NOMO-1 treated with DMSO at 0.1 percent for 48 hours (cell line): ENCODE measurements at regions not wholly inside any gene's neighbourhood (a gene's known extent, or its start where the extent isn't known, plus 50 kb on each side); places are given as distances from the start of the nearest gene placed in this dataset.

Experiments
- DNase-seq: peaks from one replicate; lab custom pipeline; 2025; ENCODE audit not compliant: unreplicated experiment; lab: John Stamatoyannopoulos, UW

DNA sequence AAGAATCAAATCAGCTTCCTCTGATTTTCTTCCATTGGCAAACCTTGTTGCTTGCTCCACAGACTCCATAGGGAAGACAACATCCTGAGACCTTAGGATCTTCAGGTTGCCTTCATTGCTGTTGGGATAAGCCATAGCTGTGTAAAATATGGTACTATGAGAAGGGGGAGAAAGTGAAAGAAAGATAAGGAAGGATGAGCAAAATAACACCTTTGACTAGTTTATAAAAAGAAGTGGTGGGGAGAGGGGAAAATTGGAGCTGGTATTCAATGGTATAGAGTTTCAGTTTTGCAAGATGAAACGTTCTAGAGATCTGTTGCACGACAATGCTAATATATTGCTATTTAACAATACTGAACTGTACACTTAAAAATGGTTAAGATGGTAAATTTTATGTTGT is 180.4 kb upstream of the PHYHIPL start:
- DNase-seq: no peak

GRCh38 chr10:58996866-58997265 is 179.6 kb upstream of the PHYHIPL start:
- no peak for DNase-seq

- DNase-seq: no peak
Observed at GRCh38 chr10:58998924-58999713, 177.3 kb upstream of the PHYHIPL start.

DNA sequence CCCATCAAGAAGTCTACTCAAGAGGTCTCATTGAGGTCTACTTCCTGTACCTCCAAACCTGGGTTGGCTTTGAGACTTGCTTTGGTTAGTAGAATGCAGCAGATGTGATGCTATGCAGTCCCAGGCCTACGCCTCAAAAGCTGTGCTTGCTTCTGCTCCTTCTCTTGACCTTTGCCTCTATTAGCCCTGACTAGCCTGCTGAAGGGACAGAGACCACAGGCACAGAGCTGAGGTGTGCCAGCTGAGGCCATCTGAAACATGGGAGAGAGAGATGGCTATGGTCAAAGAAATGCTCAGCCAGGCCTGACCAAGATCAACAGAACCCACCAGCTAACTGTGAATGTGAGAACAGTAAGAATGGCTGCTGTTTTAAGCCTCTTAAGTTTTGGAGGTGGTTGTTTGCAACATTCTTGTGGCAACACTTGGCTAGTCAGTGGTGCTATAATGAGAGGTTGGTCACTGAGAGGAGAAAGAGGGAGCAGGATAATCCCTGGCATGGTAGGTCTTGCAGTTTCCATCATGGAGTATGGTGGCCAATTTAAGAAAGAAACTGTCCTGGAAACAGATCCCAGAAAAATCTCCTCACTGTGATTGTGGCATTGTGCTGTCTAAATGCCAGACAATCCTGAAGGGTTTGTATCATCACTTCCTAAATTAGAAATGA is 176.1 kb upstream of the PHYHIPL start:
- DNase-seq: no peak

DNA sequence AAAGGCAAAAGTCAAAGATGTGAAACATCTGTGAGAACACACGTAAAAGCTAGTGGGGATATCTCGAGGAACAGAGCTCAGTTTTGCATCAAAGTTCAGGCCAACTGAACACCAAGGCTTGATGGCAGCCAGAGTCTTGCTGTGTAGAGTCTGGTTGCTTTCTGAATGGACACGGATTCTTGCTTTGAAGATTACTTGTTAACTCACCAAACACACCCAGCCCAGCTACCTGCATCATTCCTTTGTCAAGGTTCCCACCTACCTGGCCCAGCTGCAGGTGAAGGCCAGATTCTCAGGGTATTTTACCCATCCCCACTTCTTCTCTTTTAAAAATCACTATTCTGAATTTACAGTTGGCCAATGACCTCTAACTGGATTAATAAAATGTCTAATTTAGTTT is 174.4 kb upstream of the PHYHIPL start:
- no peak for DNase-seq

DNA sequence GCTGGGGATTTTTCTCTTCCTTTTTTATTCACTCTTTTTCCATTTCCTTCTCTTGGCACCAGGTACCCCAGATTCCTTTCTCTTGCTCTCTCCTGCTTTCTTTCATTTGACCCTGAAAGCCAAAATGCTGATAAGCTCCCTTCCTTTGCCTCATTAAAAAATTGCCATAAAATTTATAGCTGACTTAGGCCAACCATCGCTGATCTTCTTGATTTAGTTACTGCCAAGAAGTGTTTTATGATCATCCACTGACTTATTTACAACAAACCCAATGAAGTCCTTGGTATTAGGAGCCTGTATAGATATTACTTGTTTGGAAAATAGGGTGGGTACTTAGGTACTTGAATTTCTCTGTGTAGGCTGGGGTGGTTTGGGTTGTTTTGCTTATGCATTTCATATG is 173.2 kb upstream of the PHYHIPL start:
- DNase-seq: no peak

GRCh38 chr10:59004392-59004791 is 172.1 kb upstream of the PHYHIPL start:
- no peak for DNase-seq

DNA sequence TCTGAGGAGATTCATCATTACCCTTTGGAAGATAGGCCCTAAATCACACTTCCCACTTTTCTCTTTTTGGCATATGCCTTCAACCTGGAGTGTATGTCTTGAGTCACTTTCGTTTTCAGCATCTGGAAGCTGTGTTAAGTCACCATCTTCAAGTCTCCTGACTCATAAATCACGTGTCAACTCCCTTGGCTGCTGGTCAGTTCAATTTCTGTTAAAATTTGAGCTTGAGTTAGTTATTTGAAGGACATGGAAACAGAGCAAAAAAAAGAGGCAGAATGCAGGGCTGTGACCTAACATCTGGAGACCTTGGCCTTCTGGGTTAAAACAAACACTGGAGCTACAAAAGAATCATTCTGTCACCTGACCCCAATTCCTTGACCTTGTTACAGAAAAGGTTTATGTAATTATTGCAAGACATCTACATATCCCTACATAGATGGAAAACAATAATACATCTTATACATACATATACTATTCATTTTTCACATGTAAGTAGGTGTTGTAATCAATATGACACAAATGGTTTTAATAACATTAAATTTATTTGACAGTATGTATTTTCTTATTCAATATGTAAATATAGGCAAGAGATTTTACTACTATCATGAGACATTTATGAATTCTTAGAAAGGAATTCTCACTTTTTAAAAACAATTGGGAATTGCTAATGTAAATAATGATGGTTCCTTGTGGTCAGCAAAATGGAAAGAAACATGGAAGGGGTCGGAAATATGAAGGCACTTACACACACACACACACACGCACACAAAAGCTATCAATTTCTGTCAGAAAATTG is 169.7 kb upstream of the PHYHIPL start:
- no peak for DNase-seq

GRCh38 chr10:59007307-59008025 is 169.0 kb upstream of the PHYHIPL start:
- DNase-seq: no peak

- no peak for DNase-seq
Observed at GRCh38 chr10:59008452-59008851, 168.0 kb upstream of the PHYHIPL start.

- no peak for DNase-seq
Observed at GRCh38 chr10:59011972-59012632, 164.3 kb upstream of the PHYHIPL start.

GRCh38 chr10:59012839-59013238 is 163.6 kb upstream of the PHYHIPL start:
- no peak for DNase-seq

DNA sequence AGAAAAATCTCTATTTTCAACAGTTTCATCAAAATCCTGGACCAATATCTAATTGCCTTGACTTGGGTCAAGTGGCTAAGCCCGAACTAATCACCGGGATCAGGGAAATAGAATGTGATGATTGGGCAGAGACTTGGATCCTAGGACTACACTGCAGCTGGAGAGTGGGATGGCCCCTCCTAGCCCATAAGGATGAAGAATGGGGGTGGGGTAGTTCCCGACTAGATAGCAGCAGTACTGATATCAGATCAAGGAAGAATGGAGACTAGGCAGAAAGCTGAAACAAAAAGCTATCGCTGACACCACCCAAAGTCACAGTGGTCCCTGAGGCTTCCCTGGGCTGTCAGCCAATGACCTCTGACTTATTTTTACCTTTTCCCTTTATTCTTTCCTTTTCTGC is 160.4 kb upstream of the PHYHIPL start:
- DNase-seq: no peak

GRCh38 chr10:59018977-59019376 is 157.5 kb upstream of the PHYHIPL start:
- DNase-seq: no peak

GRCh38 chr10:59019603-59020002 is 156.8 kb upstream of the PHYHIPL start:
- DNase-seq: no peak

DNA sequence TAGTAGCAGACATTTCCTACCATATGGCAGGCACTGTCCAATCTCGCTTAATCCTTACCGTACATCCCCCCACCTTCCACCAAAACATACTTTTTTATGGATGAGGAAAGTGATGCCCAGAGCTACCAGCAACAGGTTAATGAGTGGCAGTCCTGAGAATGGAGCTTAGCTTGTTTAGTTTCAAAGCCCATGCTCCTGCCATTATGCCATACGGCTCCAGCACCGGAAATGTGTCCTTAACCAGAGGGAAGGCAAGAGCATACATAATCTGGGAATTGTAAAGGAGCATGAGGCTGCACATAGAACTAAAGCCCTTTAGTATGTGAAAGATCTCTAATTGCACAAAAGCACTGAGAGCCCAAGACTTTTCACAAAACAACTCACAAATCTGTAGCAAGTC is 155.9 kb upstream of the PHYHIPL start:
- no peak for DNase-seq

DNA sequence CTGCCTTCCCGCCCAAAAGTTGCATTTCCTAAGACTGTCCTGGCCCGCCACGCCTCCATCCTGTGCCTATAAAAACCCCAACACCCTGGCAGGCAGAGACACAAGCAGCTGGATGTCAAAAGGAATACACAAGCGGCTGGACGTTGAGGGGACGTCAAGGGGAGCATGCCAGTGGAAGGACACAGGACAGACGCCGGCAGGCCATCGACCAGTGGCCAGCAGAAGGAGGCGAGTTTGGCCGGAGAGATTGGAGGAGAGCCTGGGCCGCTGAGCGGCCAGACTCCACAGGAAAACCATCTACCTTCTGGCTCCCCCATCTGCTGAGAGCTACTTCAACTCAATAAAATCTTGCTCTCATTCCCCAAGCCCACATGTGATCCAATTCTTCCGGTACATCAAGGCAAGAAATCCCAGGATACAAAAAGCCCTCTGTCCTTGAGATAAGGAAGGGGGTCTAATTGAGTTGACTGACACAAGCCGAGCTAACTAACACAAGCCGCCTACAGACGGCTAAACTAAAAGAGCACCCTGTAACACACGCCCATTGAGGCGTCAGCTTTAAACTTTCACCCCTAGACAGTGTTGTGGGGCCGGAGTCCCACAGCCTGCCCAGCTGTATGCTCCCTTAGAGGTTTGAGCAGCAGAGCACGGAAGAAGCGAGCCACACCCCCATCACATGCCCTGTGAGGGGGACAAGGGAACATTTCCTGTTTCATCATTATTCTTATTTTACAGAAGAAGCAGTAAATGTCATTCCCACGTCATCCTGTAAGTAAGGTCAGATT is 150.3 kb upstream of the PHYHIPL start:
- DNase-seq: no peak

GRCh38 chr10:59027975-59028655 is 148.3 kb upstream of the PHYHIPL start:
- no peak for DNase-seq

DNA sequence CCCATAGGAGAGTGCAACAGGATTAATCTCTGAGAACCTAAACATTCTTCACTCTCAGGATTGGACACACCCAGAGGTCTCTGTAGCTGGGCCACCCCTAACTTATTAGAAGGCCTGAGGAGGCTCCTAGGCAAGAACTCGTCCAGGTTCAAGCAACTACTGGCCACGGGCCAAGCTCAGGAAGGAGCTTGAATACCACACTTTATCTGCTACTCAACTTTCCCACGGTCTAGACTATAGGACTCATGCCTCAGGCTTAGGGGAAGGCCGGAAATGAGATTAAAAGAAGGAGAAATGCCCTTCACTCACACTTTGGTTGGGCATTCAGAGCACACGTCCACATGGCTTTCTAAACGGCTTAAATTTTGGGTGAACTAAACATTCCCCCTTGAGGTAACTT is 142.8 kb upstream of the PHYHIPL start:
- DNase-seq: no peak
